Stimulated activated naive B cell treated with anti-CD40 and anti-IgM and Interleukin-4, amounts not matched to agents 10 μg/mL and 1 μg/mL and 100 μg/mL, for 72 hours (primary cell): ENCODE measurements at regions not wholly inside any gene's neighbourhood (a gene's known extent, or its start where the extent isn't known, plus 50 kb on each side); places are given as distances from the start of the nearest gene placed in this dataset.

ENCODE experiments used
- ATAC-seq, 2 donors: fragments of 150-1000 bp; cut with Tn5 transposase; replicated peaks; 2 replicates each; pipeline ENCODE4 v1.10.0; 2021; ENCODE audit warnings: moderate library complexity in 1 of 2
- DNase-seq: peaks from one replicate; pipeline ENCODE4 v3.0.0; 2021
- H3K27ac Mint-ChIP-seq: one replicate; pipeline ENCODE4 v1.8.0; 2022; ENCODE audit warnings: mild to moderate bottlenecking, mixed read lengths
- H3K27me3 Mint-ChIP-seq, 2 donors: one replicate each; pipeline ENCODE4 v1.8.0; 2022; ENCODE audit warnings: mixed read lengths in 2 of 2
- H3K36me3 Mint-ChIP-seq, 2 donors: one replicate each; pipeline ENCODE4 v1.8.0; 2022; ENCODE audit warnings: mixed read lengths in 2 of 2, mild to moderate bottlenecking in 1 of 2
- H3K4me1 Mint-ChIP-seq, 2 donors: one replicate each; pipeline ENCODE4 v1.8.0; 2022; ENCODE audit warnings: mixed read lengths in 2 of 2, mild to moderate bottlenecking in 1 of 2
- H3K4me3 Mint-ChIP-seq, 2 donors: one replicate each; pipeline ENCODE4 v1.8.0; 2022; ENCODE audit warnings: mild to moderate bottlenecking in 2 of 2, mixed read lengths in 2 of 2, moderate library complexity in 1 of 2
- H3K9me3 Mint-ChIP-seq, 2 donors: one replicate each; pipeline ENCODE4 v1.8.0; 2022; ENCODE audit warnings: mixed read lengths in 2 of 2, mild to moderate bottlenecking in 1 of 2

DNA sequence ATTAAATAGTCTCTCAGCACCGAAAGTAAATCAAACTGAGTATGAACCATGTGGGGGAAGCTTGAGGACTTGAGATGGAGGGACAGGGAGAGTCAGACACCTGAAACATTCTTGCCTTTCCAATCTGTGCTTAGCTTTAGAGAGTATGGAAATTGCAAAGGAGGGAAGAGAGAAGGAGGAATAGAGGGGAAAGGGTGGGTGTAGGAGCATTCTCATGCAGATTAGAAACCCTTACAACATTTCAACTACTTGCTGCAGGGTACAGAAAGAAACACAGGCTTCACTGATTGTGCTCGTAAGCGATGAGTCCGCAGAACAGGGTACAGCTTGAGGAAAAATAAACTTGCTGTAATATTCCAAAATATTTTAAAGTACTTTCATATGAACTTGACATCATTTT, 73.8 kb downstream of the NIBAN1 start:
- Mint-ChIP-seq H3K27ac (peak overlapping the region; percentile 56), H3K9me3 (peaks cover 4 to 11% of the 10 kb centered on the region in 2 donors), H3K4me1 (peaks cover 9 to 10% of the 10 kb centered on the region in 2 donors), H3K27me3 (peaks cover 0 to 4% of the 10 kb centered on the region in 2 donors), H3K36me3 (peaks cover 10 to 32% of the 10 kb centered on the region in 2 donors), H3K4me3 (no peak overlapping the region)
- ATAC-seq (no peak), DNase-seq (no peak)

DNA sequence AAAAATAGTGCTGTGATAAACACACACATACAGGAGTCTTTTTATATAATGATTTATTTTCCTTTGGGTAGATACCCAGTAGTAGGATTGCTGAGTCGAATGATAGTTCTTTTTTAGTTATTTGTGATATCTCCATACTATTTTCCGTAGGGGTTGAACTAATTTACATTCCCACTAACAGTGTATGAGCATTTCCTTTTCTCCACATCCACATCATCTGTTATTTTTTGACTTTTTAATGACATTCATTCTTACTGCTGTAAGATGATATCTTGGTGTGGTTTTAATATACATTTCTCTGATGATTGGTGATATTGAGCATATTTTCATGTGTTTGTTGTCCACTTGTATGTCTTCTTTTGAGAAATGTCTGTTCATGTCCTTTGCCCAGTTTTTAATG, 78.3 kb downstream of the NIBAN1 start:
- H3K4me1 Mint-ChIP-seq = peaks cover 0 to 3% of the 10 kb centered on the region in 2 donors
- no peak for ATAC-seq
- DNase-seq = no peak
- no peak overlapping the region for H3K4me3 Mint-ChIP-seq
- peaks cover 0 to 4% of the 10 kb centered on the region in 2 donors for H3K27me3 Mint-ChIP-seq
- peaks cover 6 to 21% of the 10 kb centered on the region in 2 donors for H3K36me3 Mint-ChIP-seq
- peaks cover 1 to 5% of the 10 kb centered on the region in 2 donors for H3K9me3 Mint-ChIP-seq
- no peak overlapping the region for H3K27ac Mint-ChIP-seq

- ATAC-seq (no peak), DNase-seq (no peak)
- Mint-ChIP-seq H3K36me3 (peaks cover 6 to 21% of the 10 kb centered on the region in 2 donors), H3K27ac (no peak overlapping the region), H3K9me3 (peaks cover 1 to 5% of the 10 kb centered on the region in 2 donors), H3K27me3 (no peaks in the 10 kb centered on the region), H3K4me3 (no peak overlapping the region), H3K4me1 (peaks cover 0 to 2% of the 10 kb centered on the region in 2 donors)
These were observed 79.2 kb downstream of the NIBAN1 start for GRCh38 chr1:184895086-184895485.

DNA sequence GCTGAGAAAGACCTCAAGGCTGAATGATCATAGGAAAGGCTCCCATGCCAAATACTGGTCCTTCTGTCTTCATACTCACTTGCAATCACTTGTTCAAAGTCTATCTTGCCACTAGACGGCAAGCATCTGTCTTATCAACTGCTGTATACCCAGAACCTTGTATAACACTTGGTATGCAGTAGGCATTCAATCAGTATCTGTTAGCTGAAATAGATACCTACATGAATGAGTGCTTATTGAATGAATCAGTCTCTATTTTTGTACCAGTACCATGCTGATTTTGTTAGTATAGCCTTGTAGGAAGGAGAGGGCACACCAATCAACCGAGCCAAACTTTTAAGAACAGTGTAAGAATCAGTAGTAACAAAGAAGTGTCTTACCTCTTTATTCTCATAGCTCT, 80.6 kb downstream of the NIBAN1 start:
- H3K4me1 Mint-ChIP-seq = peaks cover 0 to 2% of the 10 kb centered on the region in 2 donors
- H3K4me3 Mint-ChIP-seq = no peak overlapping the region
- no peak overlapping the region for H3K27ac Mint-ChIP-seq
- H3K27me3 Mint-ChIP-seq = no peaks in the 10 kb centered on the region
- peaks cover 1 to 5% of the 10 kb centered on the region in 2 donors for H3K9me3 Mint-ChIP-seq
- H3K36me3 Mint-ChIP-seq = peaks cover 6 to 19% of the 10 kb centered on the region in 2 donors
- ATAC-seq (no peak), DNase-seq (no peak)

- no peak for DNase-seq
- peak in 1 of 2 donors; percentile 48 for ATAC-seq
- Mint-ChIP-seq H3K4me3 (no peak overlapping the region), H3K27ac (no peak overlapping the region), H3K4me1 (peaks cover 0 to 2% of the 10 kb centered on the region in 2 donors), H3K9me3 (peaks cover 0 to 1% of the 10 kb centered on the region in 2 donors), H3K27me3 (no peaks in the 10 kb centered on the region), H3K36me3 (peaks cover 0 to 8% of the 10 kb centered on the region in 2 donors)
These were observed 82.2 kb downstream of the NIBAN1 start for GRCh38 chr1:184892116-184892515.

DNA sequence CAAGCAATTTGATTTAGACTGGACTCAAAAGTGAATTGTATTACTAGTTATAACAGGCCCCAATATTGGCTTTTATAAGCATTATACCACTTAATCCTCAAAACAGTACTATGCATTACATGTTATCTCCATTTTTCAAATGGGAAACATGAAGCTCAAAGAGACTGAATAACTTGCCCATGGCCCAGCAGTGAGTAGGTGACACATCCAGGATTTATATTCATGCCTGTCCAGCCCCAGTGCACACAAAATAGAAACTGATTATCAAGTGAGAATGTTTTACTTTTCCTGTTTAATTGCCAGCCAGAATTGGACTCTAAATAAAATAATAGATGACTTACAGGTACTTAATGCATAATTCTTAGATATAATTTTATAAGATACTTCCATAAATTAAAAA, 82.9 kb downstream of the NIBAN1 start:
- no peak for ATAC-seq

GRCh38 chr1:184890539-184890973, 83.8 kb downstream of the NIBAN1 start:
- ATAC-seq = no peak
- H3K27ac Mint-ChIP-seq = peak overlapping the region; percentile 14

More for the DNA sequence above, 82.9 kb downstream of the NIBAN1 start:
- DNase-seq = no peak
- peaks cover 0 to 2% of the 10 kb centered on the region in 2 donors for H3K4me1 Mint-ChIP-seq
- no peak overlapping the region for H3K4me3 Mint-ChIP-seq
- no peaks in the 10 kb centered on the region for H3K27me3 Mint-ChIP-seq
- H3K9me3 Mint-ChIP-seq = no peaks in the 10 kb centered on the region
- H3K36me3 Mint-ChIP-seq = peaks cover 0 to 6% of the 10 kb centered on the region in 2 donors
- no peak overlapping the region for H3K27ac Mint-ChIP-seq

GRCh38 chr1:184889902-184890301, 84.4 kb downstream of the NIBAN1 start:
- no peaks in the 10 kb centered on the region for H3K4me1 Mint-ChIP-seq
- no peak overlapping the region for H3K4me3 Mint-ChIP-seq
- DNase-seq (no peak), ATAC-seq (no peak)
- H3K36me3 Mint-ChIP-seq = peaks cover 0 to 17% of the 10 kb centered on the region in 2 donors
- no peaks in the 10 kb centered on the region for H3K9me3 Mint-ChIP-seq
- H3K27ac Mint-ChIP-seq = no peak overlapping the region
- H3K27me3 Mint-ChIP-seq = no peaks in the 10 kb centered on the region

More at GRCh38 chr1:184890539-184890973, 83.8 kb downstream of the NIBAN1 start:
- Mint-ChIP-seq H3K4me1 (no peaks in the 10 kb centered on the region), H3K9me3 (no peaks in the 10 kb centered on the region), H3K4me3 (no peak overlapping the region), H3K27me3 (no peaks in the 10 kb centered on the region), H3K36me3 (peaks cover 0 to 15% of the 10 kb centered on the region in 2 donors)
- no peak for DNase-seq

- H3K27me3 Mint-ChIP-seq = no peaks in the 10 kb centered on the region
- H3K4me1 Mint-ChIP-seq = no peaks in the 10 kb centered on the region
- H3K4me3 Mint-ChIP-seq = no peak overlapping the region
- no peak for DNase-seq
- H3K27ac Mint-ChIP-seq = no peak overlapping the region
- peaks cover 0 to 17% of the 10 kb centered on the region in 2 donors for H3K36me3 Mint-ChIP-seq
- H3K9me3 Mint-ChIP-seq = no peaks in the 10 kb centered on the region
- ATAC-seq = no peak
These were observed 85.1 kb downstream of the NIBAN1 start for GRCh38 chr1:184889166-184889565.

DNA sequence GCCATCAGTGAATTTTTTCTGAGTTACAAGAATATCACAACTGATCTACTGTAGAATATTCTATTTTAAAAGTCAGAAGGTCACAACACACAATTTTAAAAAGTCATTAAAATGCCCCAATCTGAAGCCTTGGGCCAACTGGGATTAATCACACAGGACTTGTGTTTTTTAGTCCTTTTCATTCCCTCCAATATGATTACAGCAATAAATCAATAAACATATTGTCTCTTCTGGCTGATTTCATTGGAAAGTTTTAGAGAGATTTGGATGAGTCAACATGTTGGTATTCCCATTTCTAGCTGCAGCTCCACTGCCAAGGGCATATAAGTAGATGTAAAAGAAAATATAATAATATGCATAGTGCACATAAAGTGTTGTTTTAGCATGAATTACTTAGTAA, 85.8 kb downstream of the NIBAN1 start:
- H3K27me3 Mint-ChIP-seq = no peaks in the 10 kb centered on the region
- H3K4me3 Mint-ChIP-seq = no peak overlapping the region
- ATAC-seq (no peak), DNase-seq (no peak)
- H3K36me3 Mint-ChIP-seq = peaks cover 0 to 17% of the 10 kb centered on the region in 2 donors
- no peak overlapping the region for H3K27ac Mint-ChIP-seq
- no peaks in the 10 kb centered on the region for H3K9me3 Mint-ChIP-seq
- H3K4me1 Mint-ChIP-seq = peaks cover 0 to 2% of the 10 kb centered on the region in 2 donors

DNA sequence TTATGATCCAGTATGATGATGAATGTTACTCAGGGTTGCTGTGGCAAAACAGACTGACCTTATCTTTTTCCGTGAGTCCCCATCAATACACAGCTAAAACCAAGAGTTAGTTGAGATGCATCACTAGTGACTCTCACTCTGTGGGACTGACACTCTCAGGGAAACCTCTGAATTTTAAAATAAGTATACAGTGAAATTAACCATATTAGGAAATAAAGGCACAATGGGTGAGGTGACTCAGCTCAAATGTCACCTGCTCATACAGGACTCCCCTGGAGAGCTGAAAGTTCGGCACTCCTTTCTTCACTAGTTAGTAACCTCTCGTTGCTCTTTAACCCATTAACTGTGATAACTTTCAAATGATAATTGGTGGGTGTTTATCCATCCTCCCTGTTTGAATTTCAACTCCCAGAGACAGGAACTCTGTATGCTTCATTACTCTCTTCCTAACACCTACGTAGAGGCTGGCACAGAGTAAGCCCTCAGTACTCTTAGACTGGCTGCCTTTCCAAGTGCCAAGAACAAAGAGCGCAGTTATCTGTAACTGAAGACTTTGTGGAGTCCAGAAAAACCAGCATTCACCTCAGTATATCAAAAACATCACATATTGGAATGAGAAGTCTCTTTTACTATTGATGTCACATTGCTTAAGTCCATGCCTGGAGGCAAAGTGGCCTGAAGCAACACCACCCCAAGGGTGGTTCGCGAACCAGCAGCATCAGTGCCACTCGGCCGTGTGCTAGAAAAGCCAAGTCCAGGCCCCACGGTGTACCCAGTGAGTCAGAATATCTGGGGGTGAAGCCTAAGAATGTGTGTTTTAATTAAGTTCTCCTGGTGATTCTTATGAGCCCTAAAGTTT, 91.1 kb downstream of the NIBAN1 start:
- Mint-ChIP-seq H3K9me3 (no peaks in the 10 kb centered on the region), H3K36me3 (peaks cover 2 to 27% of the 10 kb centered on the region in 2 donors), H3K27ac (peak overlapping the region; percentile 6), H3K4me3 (no peak overlapping the region), H3K27me3 (no peaks in the 10 kb centered on the region), H3K4me1 (peaks cover 5 to 12% of the 10 kb centered on the region in 2 donors)
- DNase-seq = no peak
- ATAC-seq = peak; percentile 50 to 73

DNA sequence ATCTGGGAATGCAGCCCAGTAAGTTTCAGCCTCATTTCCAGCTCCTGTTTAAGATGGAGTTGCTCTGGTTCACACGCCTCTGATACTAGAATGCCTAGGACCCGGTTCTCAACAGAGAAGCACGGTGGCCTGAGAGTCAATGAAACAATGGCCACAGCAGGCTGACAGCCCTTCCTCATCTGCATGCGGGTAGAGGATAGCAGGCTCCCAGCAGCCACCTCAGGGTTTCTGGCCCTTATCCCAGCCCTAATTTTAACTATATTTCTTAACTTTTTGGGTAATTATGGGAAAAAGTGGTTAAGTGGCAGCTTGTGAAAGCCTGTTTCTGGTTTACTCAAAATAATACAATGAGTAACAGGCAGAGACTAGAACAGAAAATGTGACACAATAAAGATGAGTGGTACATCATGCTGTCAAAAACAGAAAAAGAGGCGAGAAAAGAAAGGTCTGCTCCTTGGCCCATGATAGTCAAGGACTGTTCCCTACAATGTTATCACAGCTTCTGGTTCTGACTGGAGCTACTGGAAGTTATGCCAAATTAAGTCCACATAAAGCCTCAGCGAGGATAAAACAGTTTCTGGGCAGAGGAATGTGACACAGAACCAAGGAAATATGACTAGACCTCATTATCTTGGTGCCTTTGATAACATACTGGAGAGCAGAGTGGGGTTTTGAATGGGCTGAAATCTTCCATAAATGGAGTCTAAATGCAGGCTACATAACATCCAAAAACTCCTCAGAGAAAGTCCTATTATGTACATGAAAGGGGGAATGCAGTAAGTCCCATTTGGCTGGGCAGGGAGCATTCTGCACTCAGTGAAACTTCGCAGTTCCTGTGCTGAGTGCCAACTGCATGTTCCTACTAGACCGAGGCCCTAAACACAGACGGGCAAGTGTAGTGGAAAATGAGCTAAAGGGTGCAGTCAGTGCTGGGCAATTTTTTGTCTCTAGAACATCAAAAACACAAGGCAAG, 92.1 kb downstream of the NIBAN1 start:
- H3K4me3 Mint-ChIP-seq = no peak overlapping the region
- ATAC-seq (peak; percentile 25 to 62), DNase-seq (no peak)
- no peaks in the 10 kb centered on the region for H3K9me3 Mint-ChIP-seq
- no peaks in the 10 kb centered on the region for H3K27me3 Mint-ChIP-seq
- H3K4me1 Mint-ChIP-seq = peaks cover 5 to 12% of the 10 kb centered on the region in 2 donors
- H3K27ac Mint-ChIP-seq = peak overlapping the region; percentile 3
- peaks cover 2 to 27% of the 10 kb centered on the region in 2 donors for H3K36me3 Mint-ChIP-seq

GRCh38 chr1:184879876-184880557, 94.3 kb downstream of the NIBAN1 start:
- Mint-ChIP-seq H3K4me3 (no peak overlapping the region), H3K36me3 (peaks cover 2 to 17% of the 10 kb centered on the region in 2 donors), H3K27me3 (no peaks in the 10 kb centered on the region), H3K9me3 (no peaks in the 10 kb centered on the region), H3K4me1 (peaks cover 10 to 20% of the 10 kb centered on the region in 2 donors), H3K27ac (no peak overlapping the region)
- ATAC-seq (no peak), DNase-seq (no peak)

DNA sequence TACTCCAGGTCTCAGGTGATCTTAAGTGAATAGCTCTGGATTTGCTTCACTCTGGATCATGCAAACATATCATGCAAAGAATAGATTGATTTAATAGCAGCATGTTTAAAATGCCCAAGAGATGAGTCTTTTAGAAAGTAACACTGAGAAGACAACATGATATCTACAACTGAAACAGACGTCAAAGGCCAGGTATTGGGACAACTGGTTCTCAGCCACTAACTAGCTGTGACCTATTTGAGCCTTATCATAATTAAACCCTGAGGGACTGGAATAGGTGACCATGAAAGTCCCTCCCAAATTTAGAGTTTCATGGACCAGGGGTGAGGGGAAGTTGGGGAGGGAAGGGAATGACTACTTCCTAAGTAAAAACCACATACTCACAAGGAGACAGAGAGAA, 95.7 kb downstream of the NIBAN1 start:
- no peak overlapping the region for H3K27ac Mint-ChIP-seq
- H3K4me1 Mint-ChIP-seq = peaks cover 10 to 19% of the 10 kb centered on the region in 2 donors
- ATAC-seq = no peak
- H3K27me3 Mint-ChIP-seq = no peaks in the 10 kb centered on the region
- no peak overlapping the region for H3K4me3 Mint-ChIP-seq
- no peak for DNase-seq
- no peaks in the 10 kb centered on the region for H3K9me3 Mint-ChIP-seq
- H3K36me3 Mint-ChIP-seq = peaks cover 2 to 17% of the 10 kb centered on the region in 2 donors
